SK-N-SH (cell line): ENCODE measurements at regions not wholly inside any gene's neighbourhood (a gene's known extent, or its start where the extent isn't known, plus 50 kb on each side); places are given as distances from the start of the nearest gene placed in this dataset.

Source experiments
- CTCF ChIP-seq: fragments of 200-600 bp; sonication (generic); IDR thresholded peaks from 2 replicates; pipeline ENCODE4 v1.6.1; 2017; ENCODE audit warnings: antibody characterized with exemption, mild to moderate bottlenecking, moderate library complexity
- EZH2phosphoT487 ChIP-seq: fragments of 200-600 bp; sonication (generic); IDR thresholded peaks from 2 replicates; pipeline ENCODE4 v1.6.1; 2017; ENCODE audit warnings: low read depth, mixed run types, mild to moderate bottlenecking, antibody characterized with exemption, moderate library complexity, borderline replicate concordance
- FOXM1 ChIP-seq: IDR thresholded peaks from 2 replicates; pipeline ENCODE4 v1.4.0; 2012; ENCODE audit warnings: low read depth, mild to moderate bottlenecking
- GATA2 ChIP-seq: sonication (generic); formaldehyde crosslinking; IDR thresholded peaks from 2 replicates; pipeline ENCODE4 v1.5.0; 2020; ENCODE audit warnings: mild to moderate bottlenecking, missing genetic modification reagents
- RAD21 ChIP-seq: IDR thresholded peaks from 2 replicates; pipeline ENCODE4 v1.6.1; 2012; ENCODE audit warnings: mild to moderate bottlenecking, low read length
- RXRA ChIP-seq: IDR thresholded peaks from 2 replicates; pipeline ENCODE4 v1.4.0; 2012; ENCODE audit warnings: low read depth, mild to moderate bottlenecking, borderline replicate concordance

GRCh38 chr10:10043083-10043482, 974.6 kb upstream of the CELF2 start:
- TF ChIP-seq RAD21 (no peak), CTCF (no peak), EZH2phosphoT487 (no peak), FOXM1 (no peak), RXRA (no peak), GATA2 (no peak)
